ENCODE measurements at regions not wholly inside any gene's neighbourhood (a gene's known extent, or its start where the extent isn't known, plus 50 kb on each side); places are given as distances from the start of the nearest gene placed in this dataset.

GRCh38 chr7:7105800-7106582 lies 76.4 kb upstream of the C1GALT1 start:
- TF ChIP-seq CTCF (IDR thresholded peaks at IDR 0.05 in 8 of 11, conservative IDR thresholded peaks at IDR 0.05 in 3 of 11) (no peak), POLR2A (IDR thresholded peaks at IDR 0.05) (no peak)
